OCI-LY7 (cell line): ENCODE measurements at regions not wholly inside any gene's neighbourhood (a gene's known extent, or its start where the extent isn't known, plus 50 kb on each side); places are given as distances from the start of the nearest gene placed in this dataset.

Source experiments
- BruUV-seq: library from RNA; stranded (reverse); fragments of 400-500 nt; replicated peaks from 2 replicates; lab custom pipeline; 2021; lab: Mats Ljungman, UMichigan
- CTCF ChIA-PET: fragments of 300-600 bp; sonication (Branson Sonifier 250); formaldehyde crosslinking; loops from one replicate; lab custom pipeline; 2022; ENCODE audit warnings: antibody characterized with exemption; ENCODE audit not compliant: unreplicated experiment; lab: Charles Lee
- POLR2A ChIA-PET: fragments of 300-600 bp; sonication (Branson Sonifier 250); formaldehyde crosslinking; loops from one replicate; lab custom pipeline; 2022; ENCODE audit warnings: antibody characterized with exemption; lab: Charles Lee
- DNase-seq: peaks from one replicate; pipeline ENCODE4 v3.0.0-alpha.2; 2015; ENCODE audit warnings: low spot score
- H2AFZ ChIP-seq: fragments of 200-600 bp; sonication (generic), shearing (Covaris generic); 2 replicates; pipeline ENCODE4 v1.6.1; 2014; ENCODE audit warnings: mild to moderate bottlenecking, antibody characterized with exemption, low read length, moderate library complexity
- H3K27ac ChIP-seq: fragments of 200-600 bp; sonication (generic); 2 replicates; pipeline ENCODE4 v1.5.1; 2014; ENCODE audit warnings: mixed run types, low read depth, mild to moderate bottlenecking, moderate library complexity, low read length, inconsistent platforms; ENCODE audit not compliant: poor library complexity, severe bottlenecking
- H3K36me3 ChIP-seq: fragments of 200-600 bp; sonication (generic); 2 replicates; pipeline ENCODE4 v1.6.1; 2014; ENCODE audit warnings: mild to moderate bottlenecking, antibody characterized with exemption, low read length, moderate library complexity, mixed read lengths; ENCODE audit not compliant: insufficient read depth
- H3K4me1 ChIP-seq: fragments of 200-600 bp; sonication (generic); 2 replicates; pipeline ENCODE4 v1.5.1; 2014; ENCODE audit warnings: mild to moderate bottlenecking, low read length; ENCODE audit not compliant: insufficient read depth, poor library complexity, severe bottlenecking
- H3K4me2 ChIP-seq: fragments of 200-600 bp; sonication (generic); 2 replicates; pipeline ENCODE4 v1.6.1; 2014; ENCODE audit warnings: mild to moderate bottlenecking, low read length
- H3K4me3 ChIP-seq: fragments of 200-600 bp; sonication (generic); 2 replicates; pipeline ENCODE4 v1.5.1; 2014; ENCODE audit warnings: mild to moderate bottlenecking, low read depth, low read length; ENCODE audit not compliant: poor library complexity, severe bottlenecking
- H3K79me2 ChIP-seq: fragments of 200-600 bp; sonication (generic); 2 replicates; pipeline ENCODE4 v1.6.1; 2016; ENCODE audit warnings: low read depth, mild to moderate bottlenecking, low read length, moderate library complexity, mixed read lengths; ENCODE audit not compliant: insufficient read depth
- H3K9me2 ChIP-seq: fragments of 200-600 bp; sonication (generic); 2 replicates; pipeline ENCODE4 v1.6.1; 2016; ENCODE audit warnings: mild to moderate bottlenecking, low read length, mixed read lengths; ENCODE audit not compliant: insufficient read depth
- H3K9me3 ChIP-seq: fragments of 200-600 bp; sonication (generic); 2 replicates; pipeline ENCODE4 v1.6.1; 2014; ENCODE audit warnings: mild to moderate bottlenecking, mixed run types, low read length, mixed read lengths
- H4K20me1 ChIP-seq: fragments of 200-600 bp; sonication (generic); 2 replicates; pipeline ENCODE4 v1.6.1; 2014; ENCODE audit warnings: mild to moderate bottlenecking, antibody characterized with exemption, low read length, moderate library complexity, mixed read lengths; ENCODE audit not compliant: insufficient read depth
- EZH2phosphoT487 ChIP-seq: fragments of 200-600 bp; sonication (generic); IDR thresholded peaks from 2 replicates; pipeline ENCODE4 v1.6.1; 2018; ENCODE audit warnings: low read depth, borderline replicate concordance, mild to moderate bottlenecking, mixed run types, antibody characterized with exemption, low read length, moderate library complexity, mixed read lengths
- intact Hi-C: fragments of 100-400 bp; cut with micrococcal nuclease; formaldehyde crosslinking; loops from one replicate; pipeline ENCODE4 v1.10.0; 2022; ENCODE audit not compliant: unreplicated experiment
- TF ChIP-seq, protein P1 (sequence below): fragments of 200-600 bp; sonication (generic); conservative IDR thresholded peaks from 2 replicates; pipeline ENCODE4 v1.5.1; 2014; ENCODE audit warnings: mild to moderate bottlenecking, antibody characterized with exemption, low read length, moderate library complexity, mixed read lengths

DNA sequence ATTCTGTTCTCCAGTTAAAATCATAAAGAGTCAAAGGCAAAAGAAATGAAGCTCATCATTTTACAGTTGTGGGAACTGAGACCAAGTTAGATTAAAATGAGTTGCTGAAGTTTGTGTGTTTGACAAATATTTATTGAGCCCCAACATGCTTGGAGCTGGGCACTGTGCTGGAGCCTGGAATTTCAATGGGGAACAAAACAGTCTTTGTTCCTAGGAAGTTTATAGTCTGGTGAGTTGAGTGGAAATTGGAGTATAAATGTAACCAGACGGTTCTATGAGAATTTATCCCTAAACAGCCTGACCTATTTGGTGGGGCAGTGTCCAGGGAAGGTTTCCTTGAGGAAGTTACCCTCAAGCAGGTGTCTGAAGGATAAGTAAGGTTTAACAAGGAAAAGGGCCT is 294.4 kb downstream of the PRDM2 start:
- no peak for DNase-seq
- TF ChIP-seq, protein P1, sequence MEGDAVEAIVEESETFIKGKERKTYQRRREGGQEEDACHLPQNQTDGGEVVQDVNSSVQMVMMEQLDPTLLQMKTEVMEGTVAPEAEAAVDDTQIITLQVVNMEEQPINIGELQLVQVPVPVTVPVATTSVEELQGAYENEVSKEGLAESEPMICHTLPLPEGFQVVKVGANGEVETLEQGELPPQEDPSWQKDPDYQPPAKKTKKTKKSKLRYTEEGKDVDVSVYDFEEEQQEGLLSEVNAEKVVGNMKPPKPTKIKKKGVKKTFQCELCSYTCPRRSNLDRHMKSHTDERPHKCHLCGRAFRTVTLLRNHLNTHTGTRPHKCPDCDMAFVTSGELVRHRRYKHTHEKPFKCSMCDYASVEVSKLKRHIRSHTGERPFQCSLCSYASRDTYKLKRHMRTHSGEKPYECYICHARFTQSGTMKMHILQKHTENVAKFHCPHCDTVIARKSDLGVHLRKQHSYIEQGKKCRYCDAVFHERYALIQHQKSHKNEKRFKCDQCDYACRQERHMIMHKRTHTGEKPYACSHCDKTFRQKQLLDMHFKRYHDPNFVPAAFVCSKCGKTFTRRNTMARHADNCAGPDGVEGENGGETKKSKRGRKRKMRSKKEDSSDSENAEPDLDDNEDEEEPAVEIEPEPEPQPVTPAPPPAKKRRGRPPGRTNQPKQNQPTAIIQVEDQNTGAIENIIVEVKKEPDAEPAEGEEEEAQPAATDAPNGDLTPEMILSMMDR, result no peak
- TF ChIP-seq EZH2phosphoT487, result no peak
- POLR2A ChIA-PET, result no interaction called here
- intact Hi-C loops, result no loop called here
- Histone ChIP-seq H3K4me2 (no peak overlapping the region), H2AFZ (no peak overlapping the region), H3K9me2 (no peaks in the 10 kb centered on the region), H3K27ac (no peak overlapping the region), H3K4me3 (no peak overlapping the region), H3K79me2 (no peaks in the 10 kb centered on the region), H3K4me1 (no peaks in the 10 kb centered on the region), H4K20me1 (no peaks in the 10 kb centered on the region), H3K36me3 (no peaks in the 10 kb centered on the region), H3K9me3 (no peaks in the 10 kb centered on the region)
- no TSS peak for BruUV-seq
- CTCF ChIA-PET, result no interaction called here

DNA sequence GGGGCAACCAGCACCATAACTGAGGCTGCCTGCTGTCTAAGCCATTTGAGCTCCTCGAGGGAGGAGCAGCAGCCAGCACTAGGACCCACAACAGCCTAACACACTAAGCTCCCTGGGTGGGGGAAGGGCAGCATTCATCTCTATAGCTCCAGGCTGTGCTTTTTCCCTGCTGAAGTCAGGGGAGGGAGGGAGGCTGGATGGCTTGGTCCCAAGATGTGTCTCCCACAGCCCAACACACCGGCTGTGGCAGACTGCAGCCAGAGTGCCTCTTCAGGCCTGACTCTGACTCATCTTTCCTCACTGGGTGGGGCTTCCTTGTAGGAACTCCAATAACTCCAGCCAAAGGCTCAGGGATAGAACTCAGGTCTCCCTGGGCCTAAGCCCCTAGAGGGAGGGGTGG is 296.3 kb downstream of the PRDM2 start:
- no peaks in the 10 kb centered on the region for H3K79me2 ChIP-seq
- no peak for DNase-seq
- no peaks in the 10 kb centered on the region for H4K20me1 ChIP-seq
- ChIA-PET POLR2A (no interaction called here), CTCF (no interaction called here)
- H3K4me1 ChIP-seq, result no peaks in the 10 kb centered on the region
- TF ChIP-seq, protein P1, result no peak
- TF ChIP-seq EZH2phosphoT487, result no peak
- intact Hi-C loops, result no loop called here
- no TSS peak for BruUV-seq
- H3K4me2 ChIP-seq, result no peak overlapping the region
- no peaks in the 10 kb centered on the region for H3K9me3 ChIP-seq
- no peaks in the 10 kb centered on the region for H3K9me2 ChIP-seq
- H3K4me3 ChIP-seq, result no peak overlapping the region
- H3K27ac ChIP-seq, result no peak overlapping the region
- H2AFZ ChIP-seq, result no peak overlapping the region
- H3K36me3 ChIP-seq, result no peaks in the 10 kb centered on the region

DNA sequence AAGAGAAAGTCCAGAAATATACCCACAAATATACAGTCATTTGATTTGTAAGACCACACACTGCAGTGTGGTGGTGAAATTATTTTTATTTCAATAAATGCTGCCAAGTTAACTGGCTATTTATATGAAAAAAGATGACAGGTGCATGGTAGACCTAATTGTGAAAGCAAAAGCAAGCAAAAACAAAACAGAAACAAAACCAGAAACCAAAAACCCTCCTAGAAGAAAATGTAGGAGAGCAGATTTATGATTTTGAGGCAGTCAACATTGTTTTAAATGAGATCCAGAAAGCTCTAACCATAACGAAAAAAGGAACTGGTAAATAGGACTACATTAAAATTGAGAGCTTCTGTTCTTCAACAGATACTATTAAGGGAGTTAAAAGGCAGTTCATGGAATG is 303.6 kb downstream of the PRDM2 start:
- peaks cover 3% of the 10 kb centered on the region for H3K4me1 ChIP-seq
- intact Hi-C loops, result no loop called here
- no peaks in the 10 kb centered on the region for H3K36me3 ChIP-seq
- no peak for DNase-seq
- ChIA-PET POLR2A (no interaction called here), CTCF (no interaction called here)
- BruUV-seq, result no TSS peak
- H3K27ac ChIP-seq, result no peak overlapping the region
- no peaks in the 10 kb centered on the region for H3K9me2 ChIP-seq
- H4K20me1 ChIP-seq, result no peaks in the 10 kb centered on the region
- H3K9me3 ChIP-seq, result no peaks in the 10 kb centered on the region
- H3K4me3 ChIP-seq, result no peak overlapping the region
- no peak overlapping the region for H3K4me2 ChIP-seq
- no peak for TF ChIP-seq EZH2phosphoT487
- TF ChIP-seq, protein P1, result no peak
- H3K79me2 ChIP-seq, result no peaks in the 10 kb centered on the region
- H2AFZ ChIP-seq, result no peak overlapping the region
